ENCODE measurements at regions not wholly inside any gene's neighbourhood (a gene's known extent, or its start where the extent isn't known, plus 50 kb on each side); places are given as distances from the start of the nearest gene placed in this dataset.
"Not testable (repeated sequence)": the region's sequence is repeated elsewhere in the genome, so short reads cannot be mapped to it uniquely, and the experiment has no call there.

DNA sequence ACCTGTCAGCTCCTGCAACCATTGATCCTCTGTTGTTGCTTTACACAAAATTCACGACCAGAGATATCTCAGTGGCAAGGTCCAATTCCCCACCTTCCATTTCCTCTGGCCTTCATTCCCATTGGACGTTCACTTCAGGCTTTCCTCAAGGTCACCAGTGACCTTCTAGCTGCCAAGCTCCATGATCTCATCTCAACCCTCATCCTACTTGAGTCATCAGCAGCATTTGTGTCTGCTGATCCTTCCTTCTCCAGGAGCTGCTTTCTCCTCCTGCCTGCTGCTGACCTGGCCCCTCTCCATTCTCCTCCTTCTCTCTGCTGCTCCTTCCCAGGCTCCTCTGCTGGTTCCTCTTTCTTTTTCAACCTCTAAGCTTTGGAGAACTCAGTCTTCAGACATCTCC, 66.2 kb upstream of the C10orf90 start:
- Histone ChIP-seq H3K36me3 (ENCODE audit: control insufficient read depth, insufficient read depth, low read length) (no peaks in the 10 kb centered on the region), H3K27ac (ENCODE audit: low read depth, low read length) (no peak overlapping the region), H3K9me3 (ENCODE audit: control insufficient read depth, insufficient read depth, low read length) (no peaks in the 10 kb centered on the region), H3K4me1 (ENCODE audit: control insufficient read depth, insufficient read depth, low read length) (peaks cover 3% of the 10 kb centered on the region), H3K27me3 (ENCODE audit: control insufficient read depth, insufficient read depth, low read length) (no peaks in the 10 kb centered on the region), H3K4me3 (ENCODE audit: low read depth, low read length) (no peak overlapping the region)
- 89% methylated on average over 2 of the region's 2 CpGs for WGBS (ENCODE audit: insufficient coverage)
- no peak for DNase-seq (ENCODE audit: low read depth in 4 of 6, low spot score in 6 of 6)

DNA sequence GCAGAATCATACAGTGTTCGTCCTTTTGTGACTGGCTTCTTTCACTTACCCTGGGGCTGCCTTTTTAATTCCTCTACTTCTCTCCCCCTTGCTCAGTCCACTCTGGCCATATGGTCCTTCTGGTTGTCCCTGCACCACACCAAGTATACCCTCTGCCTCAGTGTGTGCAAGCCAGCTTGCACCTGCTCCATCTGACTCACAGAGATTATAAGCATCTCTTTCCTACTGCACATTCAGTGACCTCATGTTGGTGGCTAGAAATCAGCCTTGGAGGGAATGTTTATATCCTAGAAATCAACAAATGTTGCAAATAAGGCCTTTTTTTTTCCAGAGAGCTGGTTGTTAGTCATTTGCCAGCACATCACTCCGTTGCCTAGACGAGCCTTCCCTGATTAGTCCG, 67.5 kb upstream of the C10orf90 start:
- Histone ChIP-seq H3K27me3 (ENCODE audit: control insufficient read depth, insufficient read depth, low read length) (no peaks in the 10 kb centered on the region), H3K36me3 (ENCODE audit: control insufficient read depth, insufficient read depth, low read length) (no peaks in the 10 kb centered on the region), H3K4me1 (ENCODE audit: control insufficient read depth, insufficient read depth, low read length) (peaks cover 3% of the 10 kb centered on the region), H3K4me3 (ENCODE audit: low read depth, low read length) (no peak overlapping the region), H3K9me3 (ENCODE audit: control insufficient read depth, insufficient read depth, low read length) (no peaks in the 10 kb centered on the region), H3K27ac (ENCODE audit: low read depth, low read length) (no peak overlapping the region)
- WGBS (ENCODE audit: insufficient coverage) = 71% methylated on average over 4 of the region's 4 CpGs
- no peak for DNase-seq (ENCODE audit: low read depth in 4 of 6, low spot score in 6 of 6)

DNA sequence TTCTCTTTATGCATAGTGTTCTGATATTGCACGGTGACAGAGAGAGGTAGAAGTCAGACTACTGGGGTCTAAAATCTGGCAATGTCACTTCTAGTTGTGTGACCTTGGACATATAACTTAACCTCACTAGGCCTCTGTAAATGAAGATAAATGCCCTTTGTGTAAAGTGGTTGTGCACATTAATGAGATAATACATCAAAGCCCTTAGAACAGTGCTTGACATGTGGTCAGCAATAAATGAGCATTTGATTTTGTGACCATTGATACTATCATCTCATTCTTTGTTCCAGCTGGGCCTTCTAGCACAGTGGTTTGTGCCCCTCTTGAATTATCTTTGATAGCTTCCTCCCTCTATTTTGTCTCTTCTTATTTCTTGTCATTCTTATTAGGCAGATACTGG, 74.1 kb upstream of the C10orf90 start:
- Histone ChIP-seq H3K4me3 (ENCODE audit: low read depth, low read length) (no peak overlapping the region), H3K27ac (ENCODE audit: low read depth, low read length) (no peak overlapping the region), H3K9me3 (ENCODE audit: control insufficient read depth, insufficient read depth, low read length) (no peaks in the 10 kb centered on the region), H3K4me1 (ENCODE audit: control insufficient read depth, insufficient read depth, low read length) (no peaks in the 10 kb centered on the region), H3K36me3 (ENCODE audit: control insufficient read depth, insufficient read depth, low read length) (no peaks in the 10 kb centered on the region), H3K27me3 (ENCODE audit: control insufficient read depth, insufficient read depth, low read length) (no peaks in the 10 kb centered on the region)
- no peak for DNase-seq (ENCODE audit: low read depth in 4 of 6, low spot score in 6 of 6)
- no CpG with 5 or more reads among the region's 1 CpG for WGBS (ENCODE audit: insufficient coverage)

DNA sequence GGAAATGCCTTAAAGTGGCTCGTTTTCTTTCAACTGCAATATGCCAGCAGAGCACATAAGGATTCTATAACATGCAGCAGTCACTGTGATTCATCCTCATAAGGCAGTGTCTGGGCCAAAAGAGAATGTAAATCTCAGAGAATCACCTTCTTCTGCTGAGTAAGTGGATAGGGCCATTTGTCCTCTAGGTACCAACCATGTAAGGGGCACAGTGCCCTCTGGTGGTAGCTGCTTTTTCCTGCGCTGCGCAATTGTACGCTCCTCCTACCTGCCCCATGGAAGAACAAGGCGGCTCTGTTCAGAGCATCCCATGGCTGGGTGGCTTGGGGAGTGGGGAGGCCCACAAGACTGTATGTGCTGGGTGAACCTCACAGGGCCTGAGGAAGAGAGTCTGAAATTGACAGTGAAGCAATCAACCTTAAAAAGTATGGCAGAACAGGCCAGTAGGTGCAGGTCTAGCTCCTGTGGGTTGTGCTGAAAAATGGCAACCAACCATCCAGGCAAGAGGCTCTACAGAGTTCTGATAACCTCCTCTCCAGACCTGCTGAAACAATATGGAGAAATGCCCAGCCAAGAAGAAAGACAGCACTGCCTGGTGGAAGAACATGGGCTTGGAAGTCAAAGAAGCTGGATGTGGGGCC, 78.6 kb upstream of the C10orf90 start:
- 24% methylated on average over 4 of the region's 5 CpGs for WGBS (ENCODE audit: insufficient coverage)
- Histone ChIP-seq H3K4me1 (ENCODE audit: control insufficient read depth, insufficient read depth, low read length) (no peaks in the 10 kb centered on the region), H3K9me3 (ENCODE audit: control insufficient read depth, insufficient read depth, low read length) (no peaks in the 10 kb centered on the region), H3K27me3 (ENCODE audit: control insufficient read depth, insufficient read depth, low read length) (no peaks in the 10 kb centered on the region), H3K4me3 (ENCODE audit: low read depth, low read length) (no peak overlapping the region), H3K36me3 (ENCODE audit: control insufficient read depth, insufficient read depth, low read length) (no peaks in the 10 kb centered on the region), H3K27ac (ENCODE audit: low read depth, low read length) (no peak overlapping the region)
- peak; percentile 35 to 92 (median 48) for DNase-seq (ENCODE audit: low read depth in 4 of 6, low spot score in 6 of 6)

DNA sequence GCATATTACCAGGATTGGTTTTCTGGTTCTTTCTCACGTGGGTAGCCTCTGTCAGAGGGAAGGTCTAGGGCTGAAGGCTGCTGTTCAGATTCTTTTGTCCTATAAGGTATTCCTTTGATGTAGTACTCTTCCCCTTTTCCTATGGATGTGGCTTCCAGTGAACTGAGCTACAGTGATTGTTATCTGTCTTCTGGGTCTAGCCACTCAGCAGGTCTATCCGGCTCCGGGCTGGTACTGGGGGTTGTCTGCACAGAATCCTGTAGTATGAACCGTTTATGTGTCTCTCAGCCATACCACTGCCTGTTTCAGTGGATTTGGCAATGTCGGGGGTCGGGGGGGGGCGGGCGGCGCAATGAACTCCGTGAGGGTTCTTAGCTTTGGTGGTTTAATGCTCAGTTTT, 84.5 kb upstream of the C10orf90 start:
- Histone ChIP-seq H3K4me3 (ENCODE audit: low read depth, low read length) (no peak overlapping the region), H3K9me3 (ENCODE audit: control insufficient read depth, insufficient read depth, low read length) (no peaks in the 10 kb centered on the region), H3K27ac (ENCODE audit: low read depth, low read length) (no peak overlapping the region), H3K27me3 (ENCODE audit: control insufficient read depth, insufficient read depth, low read length) (no peaks in the 10 kb centered on the region), H3K36me3 (ENCODE audit: control insufficient read depth, insufficient read depth, low read length) (no peaks in the 10 kb centered on the region), H3K4me1 (ENCODE audit: control insufficient read depth, insufficient read depth, low read length) (no peaks in the 10 kb centered on the region)
- DNase-seq (ENCODE audit: low read depth in 4 of 6, low spot score in 6 of 6) = no peak
- 94% methylated on average over 4 of the region's 10 CpGs for WGBS (ENCODE audit: insufficient coverage)

DNA sequence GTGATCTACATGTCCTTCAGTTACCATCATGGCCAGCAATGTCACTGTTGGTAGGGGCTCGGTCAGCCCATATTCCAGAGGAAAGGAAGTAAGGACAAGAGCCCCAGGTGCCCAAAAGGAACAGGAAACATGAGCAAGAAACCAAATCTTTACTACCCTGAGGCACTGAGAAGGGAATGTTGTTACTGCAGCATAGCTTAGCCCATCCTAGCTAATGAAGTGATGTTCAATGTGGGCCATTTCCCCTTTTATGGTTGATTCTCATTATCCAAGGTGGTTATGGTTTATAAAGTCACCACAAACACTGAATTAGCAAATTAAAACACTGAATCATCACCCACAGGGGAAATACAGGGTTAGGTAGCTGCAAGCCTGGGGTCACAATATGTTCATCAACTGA, 88.4 kb upstream of the C10orf90 start:
- DNase-seq (ENCODE audit: low read depth in 4 of 6, low spot score in 6 of 6) = no peak
- Histone ChIP-seq H3K36me3 (ENCODE audit: control insufficient read depth, insufficient read depth, low read length) (no peaks in the 10 kb centered on the region), H3K27me3 (ENCODE audit: control insufficient read depth, insufficient read depth, low read length) (no peaks in the 10 kb centered on the region), H3K4me3 (ENCODE audit: low read depth, low read length) (no peak overlapping the region), H3K9me3 (ENCODE audit: control insufficient read depth, insufficient read depth, low read length) (no peaks in the 10 kb centered on the region), H3K4me1 (ENCODE audit: control insufficient read depth, insufficient read depth, low read length) (no peaks in the 10 kb centered on the region), H3K27ac (ENCODE audit: low read depth, low read length) (no peak overlapping the region)
- WGBS (ENCODE audit: insufficient coverage) = 100% methylated on average over 1 of the region's 1 CpG

DNA sequence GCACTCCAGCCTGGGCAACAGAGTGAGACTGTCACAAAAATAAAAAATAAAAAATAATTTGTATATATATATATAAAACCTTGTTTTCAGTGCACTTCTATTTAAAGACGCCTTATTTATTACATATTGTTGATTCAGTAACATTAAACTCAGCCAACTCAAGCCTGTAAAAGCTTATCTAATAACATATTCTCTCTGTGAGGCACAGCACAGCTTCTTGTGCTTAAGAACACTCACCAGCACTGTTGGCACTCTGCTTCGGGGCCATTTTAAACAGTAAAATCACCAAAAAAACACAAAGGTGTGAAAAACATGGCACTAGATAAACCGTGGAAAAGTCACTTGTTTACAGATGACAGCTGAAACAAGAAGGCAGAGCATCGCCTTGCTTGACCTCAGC, 89.0 kb upstream of the C10orf90 start:
- H3K9me3 ChIP-seq (ENCODE audit: control insufficient read depth, insufficient read depth, low read length) = no peaks in the 10 kb centered on the region
- no peak for DNase-seq (ENCODE audit: low read depth in 4 of 6, low spot score in 6 of 6)
- H3K4me3 ChIP-seq (ENCODE audit: low read depth, low read length) = no peak overlapping the region
- H3K36me3 ChIP-seq (ENCODE audit: control insufficient read depth, insufficient read depth, low read length) = no peaks in the 10 kb centered on the region
- no peak overlapping the region for H3K27ac ChIP-seq (ENCODE audit: low read depth, low read length)
- WGBS (ENCODE audit: insufficient coverage) = 82% methylated on average over 3 of the region's 4 CpGs
- H3K4me1 ChIP-seq (ENCODE audit: control insufficient read depth, insufficient read depth, low read length) = no peaks in the 10 kb centered on the region
- no peaks in the 10 kb centered on the region for H3K27me3 ChIP-seq (ENCODE audit: control insufficient read depth, insufficient read depth, low read length)

DNA sequence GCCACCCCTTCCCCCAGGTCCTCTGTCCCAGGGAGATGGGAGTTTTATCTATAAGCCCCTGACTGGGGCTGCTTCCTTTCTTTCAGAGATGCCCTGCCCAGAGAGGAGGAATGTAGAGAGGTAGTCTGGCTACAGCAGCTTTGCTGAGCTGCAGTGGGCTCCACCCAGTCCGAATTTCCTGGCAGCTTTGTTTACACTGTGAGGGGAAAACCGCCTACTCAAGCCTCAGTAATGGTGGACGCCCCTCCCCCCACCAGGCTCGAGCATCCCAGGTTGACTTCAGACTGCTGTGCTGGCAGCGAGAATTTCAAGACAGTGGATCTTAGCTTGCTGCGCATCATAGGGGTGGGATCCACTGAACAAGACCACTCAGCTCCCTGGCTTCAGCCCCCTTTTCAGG, 96.2 kb upstream of the C10orf90 start:
- H3K36me3 ChIP-seq (ENCODE audit: control insufficient read depth, insufficient read depth, low read length); H3K27me3 ChIP-seq (ENCODE audit: control insufficient read depth, insufficient read depth, low read length); H3K4me3 ChIP-seq (ENCODE audit: low read depth, low read length); H3K9me3 ChIP-seq (ENCODE audit: control insufficient read depth, insufficient read depth, low read length); DNase-seq (ENCODE audit: low read depth in 4 of 6, low spot score in 6 of 6); H3K27ac ChIP-seq (ENCODE audit: low read depth, low read length); H3K4me1 ChIP-seq (ENCODE audit: control insufficient read depth, insufficient read depth, low read length): not testable (repeated sequence)
- 94% methylated on average over 3 of the region's 6 CpGs for WGBS (ENCODE audit: insufficient coverage)

DNA sequence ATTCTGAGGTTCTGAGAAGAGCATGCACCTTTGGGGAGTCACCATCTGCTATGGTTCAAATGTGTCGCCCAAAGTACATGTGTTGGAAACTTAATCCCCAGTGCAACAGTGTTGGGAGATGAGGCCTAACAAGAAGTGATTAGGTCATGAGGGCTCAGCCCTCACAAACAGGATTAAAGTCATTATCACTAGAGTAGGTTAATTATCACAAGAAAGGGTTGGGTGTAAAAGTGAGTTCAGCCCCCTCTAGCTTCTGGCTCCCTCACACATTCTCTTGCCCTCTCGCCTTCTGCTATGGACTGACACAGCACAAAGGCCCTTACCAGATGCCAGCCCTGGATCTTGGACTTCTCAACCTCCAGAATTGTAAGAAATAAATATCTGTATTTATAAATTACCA, 100.3 kb upstream of the C10orf90 start:
- no peaks in the 10 kb centered on the region for H3K4me1 ChIP-seq (ENCODE audit: control insufficient read depth, insufficient read depth, low read length)
- DNase-seq (ENCODE audit: low read depth in 4 of 6, low spot score in 6 of 6) = no peak
- no peak overlapping the region for H3K4me3 ChIP-seq (ENCODE audit: low read depth, low read length)
- H3K27ac ChIP-seq (ENCODE audit: low read depth, low read length) = no peak overlapping the region
- 100% methylated on average over 1 of the region's 2 CpGs for WGBS (ENCODE audit: insufficient coverage)
- H3K36me3 ChIP-seq (ENCODE audit: control insufficient read depth, insufficient read depth, low read length) = no peaks in the 10 kb centered on the region
- H3K27me3 ChIP-seq (ENCODE audit: control insufficient read depth, insufficient read depth, low read length) = no peaks in the 10 kb centered on the region
- H3K9me3 ChIP-seq (ENCODE audit: control insufficient read depth, insufficient read depth, low read length) = no peaks in the 10 kb centered on the region

DNA sequence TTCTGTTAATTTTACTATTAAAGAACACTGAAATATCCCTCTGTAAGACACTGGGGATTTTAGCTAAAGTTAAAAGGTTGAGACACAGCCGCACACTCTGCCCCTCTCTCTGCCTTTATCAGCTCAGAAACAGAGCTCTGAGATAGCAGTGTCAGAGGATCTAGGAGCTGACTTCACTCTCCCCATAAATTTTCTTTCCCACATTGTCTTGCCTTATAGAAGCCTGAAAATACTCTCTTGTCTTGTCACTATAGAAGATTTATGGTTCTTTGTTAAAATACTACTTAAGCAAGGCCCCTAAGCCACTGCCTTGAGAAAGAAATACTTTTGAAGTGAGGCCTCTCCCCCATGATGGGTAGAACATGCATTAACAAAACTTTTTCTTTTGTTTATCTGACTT, 105.7 kb upstream of the C10orf90 start:
- WGBS (ENCODE audit: insufficient coverage) = no CpG with 5 or more reads among the region's 1 CpG
- Histone ChIP-seq H3K9me3 (ENCODE audit: control insufficient read depth, insufficient read depth, low read length) (no peaks in the 10 kb centered on the region), H3K27ac (ENCODE audit: low read depth, low read length) (no peak overlapping the region), H3K4me1 (ENCODE audit: control insufficient read depth, insufficient read depth, low read length) (no peaks in the 10 kb centered on the region), H3K4me3 (ENCODE audit: low read depth, low read length) (no peak overlapping the region), H3K36me3 (ENCODE audit: control insufficient read depth, insufficient read depth, low read length) (no peaks in the 10 kb centered on the region), H3K27me3 (ENCODE audit: control insufficient read depth, insufficient read depth, low read length) (no peaks in the 10 kb centered on the region)
- DNase-seq (ENCODE audit: low read depth in 4 of 6, low spot score in 6 of 6) = no peak

Measured in spinal cord (tissue), 9 donors.